HuH-7 (cell line): ENCODE measurements at regions not wholly inside any gene's neighbourhood (a gene's known extent, or its start where the extent isn't known, plus 50 kb on each side); places are given as distances from the start of the nearest gene placed in this dataset.
"Not testable (repeated sequence)": the region's sequence is repeated elsewhere in the genome, so short reads cannot be mapped to it uniquely, and the experiment has no call there.

ENCODE experiments used
- DNase-seq: peaks from one replicate; pipeline ENCODE4 v3.0.0; 2011; ENCODE audit warnings: low spot score

DNA sequence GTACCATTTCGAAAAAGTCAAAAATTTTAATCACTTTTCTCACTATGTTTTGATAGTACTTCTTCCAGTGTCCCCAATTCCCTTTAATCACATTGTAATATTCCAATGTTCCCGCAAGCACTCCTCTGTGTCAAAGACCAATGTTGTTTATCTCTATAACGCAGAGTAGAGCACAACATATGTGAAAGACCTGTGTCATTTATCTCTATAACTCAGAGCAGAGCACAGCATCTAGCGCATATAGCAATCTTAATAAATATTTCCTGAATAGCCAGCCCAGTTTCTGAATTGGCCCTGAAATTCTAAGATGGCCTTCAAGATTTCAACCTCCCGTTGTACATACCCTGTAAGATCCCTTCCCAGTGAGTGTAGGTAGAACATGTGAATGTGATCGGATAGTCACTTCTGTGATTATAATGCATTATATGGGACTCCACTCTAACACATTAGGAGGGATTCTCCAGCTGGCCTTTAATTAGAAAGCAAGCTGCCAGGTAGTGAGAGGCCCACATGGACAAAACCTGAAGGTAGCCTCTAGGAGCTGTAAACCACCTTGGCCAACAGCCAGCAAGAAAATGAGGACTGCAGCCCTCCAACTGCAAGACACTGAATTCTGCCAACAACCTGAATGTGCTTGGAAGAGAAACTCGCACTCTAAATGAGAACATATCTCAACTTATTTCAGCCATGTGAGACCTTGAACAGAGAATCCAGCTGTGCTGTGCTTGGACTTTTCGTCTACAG lies 238.8 kb upstream of the SYT10 start:
- no peak for DNase-seq

DNA sequence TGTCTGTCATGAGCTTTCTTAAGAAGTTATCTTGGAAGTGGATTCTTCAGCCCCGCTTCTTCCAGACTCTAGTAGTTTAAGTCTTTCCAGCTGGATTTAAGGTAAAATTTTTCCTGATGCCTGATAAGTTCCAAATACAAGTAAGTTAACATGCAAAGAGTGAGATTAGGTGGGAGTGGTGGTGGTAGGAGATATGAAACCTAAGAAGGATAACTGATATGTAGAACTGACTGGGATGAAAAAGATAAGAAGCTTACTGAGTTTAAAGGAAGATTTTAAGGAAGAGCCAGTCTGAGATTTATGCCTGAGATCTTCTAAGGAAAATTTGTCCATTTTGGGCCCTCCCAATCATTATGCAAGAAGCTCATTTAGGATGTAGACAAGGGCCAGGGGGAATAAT lies 250.9 kb upstream of the SYT10 start:
- DNase-seq: no peak

DNA sequence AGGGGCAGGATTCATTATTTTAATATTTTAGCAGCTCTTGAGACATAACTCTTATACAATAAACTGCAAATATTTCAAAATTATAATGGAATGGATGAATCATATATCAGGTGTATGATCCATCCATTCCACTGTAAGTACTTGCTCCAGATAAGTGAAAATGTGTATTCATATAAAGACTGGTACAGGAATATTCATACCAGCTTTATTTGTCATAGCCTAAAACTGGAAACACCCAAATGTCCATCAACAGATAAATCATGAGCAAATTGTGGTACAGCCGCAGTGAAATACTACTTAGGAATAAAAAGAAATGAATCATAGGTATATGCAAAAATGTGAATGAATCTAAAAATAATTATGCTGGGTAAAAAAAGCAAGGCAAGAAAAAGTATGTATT lies 263.6 kb upstream of the SYT10 start:
- DNase-seq: no peak

DNA sequence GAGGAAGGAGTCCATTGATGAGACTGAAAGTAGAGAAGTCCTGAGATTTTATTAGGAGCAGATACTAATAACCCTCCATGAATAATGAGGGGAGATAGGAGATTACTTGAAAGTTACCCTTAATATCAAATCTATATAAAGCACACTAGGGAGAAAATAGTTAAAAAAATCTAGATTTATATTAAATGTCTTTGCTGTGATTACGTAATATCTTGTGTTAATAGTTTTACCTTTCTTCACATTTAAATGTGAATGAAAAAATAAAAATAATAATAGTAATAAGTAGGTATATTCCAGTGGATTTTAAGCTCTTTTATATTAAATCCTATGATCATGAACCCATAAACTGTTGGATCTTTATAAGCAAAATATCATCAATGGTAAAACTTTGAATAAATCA lies 267.3 kb upstream of the SYT10 start:
- DNase-seq: no peak

DNA sequence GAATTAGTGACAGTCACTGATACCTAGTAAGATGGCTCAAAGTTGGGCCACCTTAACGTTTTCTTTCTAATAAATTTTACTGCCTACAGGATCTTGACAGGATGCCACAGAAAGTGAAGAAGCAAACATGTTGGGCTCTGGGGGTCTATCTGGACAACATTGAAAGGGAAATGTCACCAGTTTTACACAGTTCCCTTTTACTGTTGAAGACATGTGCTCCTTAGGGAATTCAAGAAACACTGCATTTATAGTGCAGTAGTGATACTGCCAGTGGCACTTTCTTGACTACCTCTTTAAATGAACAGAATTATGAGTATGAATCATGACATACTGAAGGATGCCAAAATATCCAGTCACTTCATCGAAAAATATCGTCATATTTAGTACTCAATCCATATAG lies 269.3 kb upstream of the SYT10 start:
- DNase-seq: no peak

DNA sequence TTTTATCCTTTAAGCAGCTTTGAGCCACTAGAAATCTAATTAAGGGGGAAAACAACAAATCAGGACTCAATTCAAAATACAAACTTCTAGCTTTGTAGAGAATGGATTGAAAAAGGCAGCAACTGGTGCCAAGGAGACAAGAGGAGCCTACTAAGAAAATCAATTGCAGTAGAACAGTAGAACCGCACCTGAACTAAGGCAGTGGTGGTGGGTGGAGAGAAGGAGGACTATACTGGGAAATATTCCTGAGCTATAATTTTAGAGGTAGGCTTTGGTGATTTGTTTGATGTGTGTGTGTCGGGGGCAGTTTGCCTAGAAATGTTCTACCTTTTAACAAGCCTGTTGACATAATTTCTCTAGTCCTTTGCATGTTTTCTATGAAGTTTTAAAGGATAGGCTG lies 270.9 kb upstream of the SYT10 start:
- no peak for DNase-seq

DNA sequence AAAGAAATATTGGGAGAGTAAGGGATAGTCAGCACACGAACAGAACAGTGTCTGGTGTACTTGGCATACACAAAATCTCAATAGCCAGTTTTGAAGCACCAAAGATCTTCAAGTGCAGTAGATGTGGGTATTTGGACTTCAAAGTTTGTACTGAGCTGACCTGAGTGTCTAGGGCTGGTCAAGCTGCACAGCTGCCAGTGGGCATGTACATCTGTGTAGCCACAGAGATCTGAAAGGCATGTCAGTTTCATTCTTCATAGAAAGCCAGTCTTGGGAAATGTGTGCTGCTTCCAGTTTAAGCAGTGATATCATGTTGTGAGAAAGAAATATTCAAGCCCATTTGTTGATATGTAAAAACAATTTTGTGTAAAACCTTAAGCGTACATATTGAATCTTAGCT lies 279.0 kb upstream of the SYT10 start:
- DNase-seq: no peak

DNA sequence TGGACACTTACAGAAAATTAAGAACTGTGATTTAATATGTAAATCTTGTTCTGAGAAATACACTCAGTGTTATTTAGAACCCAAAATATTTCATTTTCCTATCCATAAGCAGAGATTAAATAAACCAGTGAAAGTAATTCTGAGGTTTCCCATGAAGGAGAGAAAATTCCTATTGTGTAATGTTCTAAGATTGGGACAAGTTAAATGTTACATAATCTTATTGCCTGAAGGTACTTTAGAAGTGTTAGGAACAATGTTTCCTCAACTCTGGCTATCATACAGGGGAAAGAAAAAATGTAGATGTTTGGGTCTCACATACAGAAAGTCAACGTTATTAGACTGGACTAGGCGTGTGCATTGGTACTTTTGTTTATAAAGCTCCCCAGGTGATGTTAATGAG lies 281.9 kb upstream of the SYT10 start:
- DNase-seq: no peak

DNA sequence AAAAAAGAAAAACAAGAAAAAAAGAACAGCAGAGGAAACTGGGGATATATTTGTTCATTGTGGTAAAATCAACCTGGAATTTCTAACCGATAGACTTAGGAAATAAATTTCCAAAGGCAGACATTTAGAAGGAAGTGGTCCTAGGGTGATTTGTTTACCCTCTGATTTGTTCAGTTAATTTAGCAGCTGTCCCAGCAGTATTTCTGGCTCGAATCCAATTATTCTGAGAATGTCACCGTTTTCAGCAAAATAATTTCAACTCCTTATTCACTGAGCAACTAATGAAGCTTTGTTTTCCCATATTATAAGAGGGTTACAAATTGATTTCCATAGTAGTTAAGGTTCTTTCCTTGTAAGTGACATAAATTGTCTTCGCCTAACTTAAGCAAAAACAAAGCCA lies 285.2 kb upstream of the SYT10 start:
- DNase-seq: no peak

DNA sequence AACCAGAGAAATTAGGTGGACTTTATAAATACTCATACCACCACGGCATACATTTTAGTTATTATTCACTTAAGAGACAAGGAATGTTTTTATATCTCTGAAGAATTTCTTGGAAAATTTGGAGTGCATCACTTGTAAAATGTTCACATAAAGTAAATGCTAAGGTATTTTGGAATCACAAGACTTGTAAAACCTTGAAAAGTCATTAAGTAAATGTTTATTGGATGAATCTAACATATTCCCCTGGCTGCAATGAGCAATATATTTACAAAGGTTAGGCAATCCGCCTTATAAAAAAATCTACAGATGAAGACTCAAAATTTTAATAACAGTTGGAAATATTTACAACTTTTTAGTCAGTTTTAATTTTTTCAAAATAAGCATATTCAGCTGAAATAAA lies 287.4 kb upstream of the ALG10 start:
- DNase-seq: no peak

DNA sequence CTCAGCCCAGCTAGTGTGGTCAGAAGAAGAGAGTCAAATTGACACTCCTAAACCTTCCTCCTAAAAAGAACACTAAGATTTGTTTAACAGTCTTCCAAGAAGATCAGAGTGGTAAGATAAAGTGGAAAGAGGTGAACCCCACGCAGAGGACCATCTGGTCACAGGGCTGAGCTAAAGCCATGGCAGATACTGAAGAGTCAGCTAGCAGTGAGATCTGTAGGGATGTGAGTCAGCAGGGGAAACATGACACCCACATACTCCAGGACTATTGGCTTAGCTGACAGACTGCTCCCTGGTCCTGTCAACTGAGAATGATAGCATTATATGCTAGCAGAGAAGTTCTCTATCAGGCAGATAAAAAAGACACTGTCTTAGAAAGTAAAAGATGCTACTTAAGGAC lies 269.4 kb upstream of the ALG10 start:
- DNase-seq: no peak

DNA sequence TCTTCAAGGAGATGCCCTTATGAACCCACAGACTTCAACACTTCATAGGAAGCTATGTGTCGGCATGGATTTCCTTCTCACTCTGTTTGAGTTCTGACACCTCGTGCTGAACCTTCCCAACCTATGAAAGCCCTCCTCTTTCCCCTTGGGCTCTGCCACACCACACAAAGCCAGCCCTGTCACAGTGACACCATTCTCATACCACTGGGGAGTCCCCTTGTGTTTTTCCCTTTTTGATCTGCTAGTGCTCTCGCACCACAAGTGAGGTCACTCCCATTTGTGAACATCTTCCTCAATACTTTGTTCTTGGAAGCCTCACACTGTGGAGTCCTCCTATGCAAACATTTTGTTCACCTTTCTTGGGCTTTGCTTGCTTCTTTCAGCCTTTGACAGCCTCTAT lies 264.6 kb upstream of the ALG10 start:
- no peak for DNase-seq

DNA sequence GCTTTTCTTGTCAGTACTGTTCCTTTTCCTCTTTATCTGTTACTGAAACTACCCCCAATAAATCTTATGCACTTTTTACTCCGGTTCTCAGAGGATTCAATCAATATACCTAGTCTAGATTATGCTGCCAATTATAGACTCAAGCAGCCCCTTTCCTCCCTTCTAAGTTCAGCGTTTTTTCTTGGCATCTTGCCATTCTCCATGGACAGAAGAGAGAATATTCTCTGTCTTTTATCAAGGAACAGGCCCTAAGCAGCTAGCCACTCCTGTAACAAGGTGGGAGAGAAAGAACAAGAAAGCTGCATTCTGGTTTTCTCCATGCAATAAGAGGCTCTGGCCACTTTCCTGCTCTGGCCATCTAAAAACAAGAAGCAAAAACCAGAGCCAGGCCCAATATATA lies 263.0 kb upstream of the ALG10 start:
- DNase-seq: no peak

DNA sequence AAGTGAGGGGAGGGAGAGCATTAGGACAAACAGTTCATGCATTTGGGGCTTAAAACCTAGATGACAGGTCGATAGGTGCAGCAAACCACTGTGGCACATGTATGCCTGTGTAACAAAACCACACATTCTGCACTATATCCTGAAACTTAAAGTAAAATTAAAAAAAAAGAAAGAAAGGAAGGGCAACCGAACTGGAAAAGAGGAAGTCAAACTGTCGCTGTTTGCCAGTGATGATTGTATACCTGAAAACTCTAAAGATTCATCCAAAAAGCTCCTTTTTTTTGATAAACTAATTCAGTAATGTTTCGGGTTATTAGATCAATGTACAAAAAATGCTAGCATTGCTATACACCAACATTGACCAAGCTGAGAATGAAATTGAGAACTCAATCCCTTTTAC lies 259.0 kb upstream of the ALG10 start:
- no peak for DNase-seq

DNA sequence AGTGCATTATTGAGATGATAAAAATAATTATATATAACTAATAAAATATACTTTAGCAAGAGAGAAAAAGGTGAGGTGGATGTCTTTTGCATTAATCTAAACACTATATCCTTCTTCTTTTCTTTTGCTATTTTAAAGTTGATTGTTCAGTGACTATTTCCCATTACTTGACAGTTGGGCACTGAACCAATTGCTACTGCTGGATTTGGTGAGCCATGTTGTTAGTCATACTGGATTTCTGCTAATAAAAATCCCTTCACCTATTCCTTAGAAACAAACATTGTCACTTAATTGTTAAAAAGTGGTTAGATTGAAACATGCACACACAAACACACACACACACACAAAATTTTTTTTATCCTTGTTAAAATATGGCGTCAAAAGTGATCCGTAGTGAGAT lies 251.6 kb upstream of the ALG10 start:
- DNase-seq: no peak

DNA sequence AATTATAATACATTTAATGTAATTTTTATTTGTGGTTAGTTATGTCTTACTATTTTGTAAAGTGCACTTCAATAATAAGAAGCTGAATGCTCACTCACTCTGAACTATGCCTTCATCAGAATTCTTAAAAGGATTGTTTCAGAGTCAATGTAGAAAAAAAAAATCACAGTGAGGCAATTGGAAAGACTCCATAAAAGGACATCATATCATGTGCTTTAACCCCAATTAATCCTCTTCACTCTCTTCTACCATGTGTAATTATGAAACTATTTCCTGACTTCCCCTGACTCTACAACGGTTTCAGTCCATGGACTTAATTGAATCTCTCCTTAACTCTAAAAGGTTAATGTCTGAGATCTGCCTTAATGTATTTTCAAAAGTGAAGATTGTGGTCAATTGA lies 250.4 kb upstream of the ALG10 start:
- no peak for DNase-seq

DNA sequence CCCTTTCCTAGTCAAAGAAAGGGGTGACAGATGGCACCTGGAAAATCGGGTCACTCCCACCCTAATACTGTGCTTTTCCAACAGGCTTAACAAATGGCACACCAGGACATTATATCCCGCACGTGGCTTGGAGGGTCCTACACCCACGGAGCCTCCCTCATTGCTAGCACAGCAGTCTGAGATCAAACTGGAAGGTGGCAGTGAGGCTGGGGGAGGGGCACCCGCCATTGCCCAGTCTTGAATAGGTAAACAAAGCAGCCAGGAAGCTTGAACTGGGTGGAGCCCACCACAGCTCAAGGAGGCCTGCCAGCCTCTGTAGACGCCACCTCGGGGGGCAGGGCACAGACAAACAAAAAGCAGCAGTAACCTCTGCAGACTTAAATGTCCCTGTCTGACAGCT lies 249.2 kb upstream of the ALG10 start:
- DNase-seq: not testable (repeated sequence)

DNA sequence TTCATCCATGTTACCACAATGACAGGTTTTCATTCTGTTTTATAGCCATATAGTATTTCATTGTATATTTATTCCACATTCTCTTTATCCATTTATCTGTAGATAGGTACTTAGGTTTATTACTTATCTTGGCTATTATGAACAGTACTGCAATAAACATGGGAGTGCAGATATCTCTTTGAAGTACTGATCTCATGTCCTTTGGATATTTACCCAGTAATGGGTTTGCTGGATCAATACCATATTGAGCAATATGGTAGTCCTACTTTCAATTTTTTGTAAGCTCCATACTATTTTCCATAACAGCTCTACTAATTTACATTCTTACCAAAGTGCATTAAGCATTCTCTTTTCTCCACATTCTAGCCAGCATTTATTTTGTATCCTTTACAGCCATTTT lies 235.8 kb upstream of the ALG10 start:
- no peak for DNase-seq

DNA sequence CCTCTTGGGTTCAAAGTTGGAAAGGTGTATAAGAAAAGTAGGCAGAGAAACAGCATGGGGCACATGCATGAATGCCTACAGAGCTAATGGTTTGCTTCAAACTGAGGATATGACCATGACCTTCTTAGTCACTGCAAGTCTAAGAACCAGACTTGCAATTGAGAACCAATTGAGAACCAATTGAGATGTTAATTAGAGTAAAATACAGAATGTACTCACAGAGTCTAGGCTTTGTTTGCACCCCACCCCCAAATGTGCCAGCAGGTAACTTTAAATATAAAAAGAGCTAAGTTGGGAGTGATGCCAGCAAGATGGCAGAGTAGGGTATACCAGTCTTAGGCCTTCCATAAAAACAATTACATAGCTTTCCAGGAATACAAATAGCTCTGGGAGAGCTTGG lies 227.3 kb upstream of the ALG10 start:
- DNase-seq: no peak

DNA sequence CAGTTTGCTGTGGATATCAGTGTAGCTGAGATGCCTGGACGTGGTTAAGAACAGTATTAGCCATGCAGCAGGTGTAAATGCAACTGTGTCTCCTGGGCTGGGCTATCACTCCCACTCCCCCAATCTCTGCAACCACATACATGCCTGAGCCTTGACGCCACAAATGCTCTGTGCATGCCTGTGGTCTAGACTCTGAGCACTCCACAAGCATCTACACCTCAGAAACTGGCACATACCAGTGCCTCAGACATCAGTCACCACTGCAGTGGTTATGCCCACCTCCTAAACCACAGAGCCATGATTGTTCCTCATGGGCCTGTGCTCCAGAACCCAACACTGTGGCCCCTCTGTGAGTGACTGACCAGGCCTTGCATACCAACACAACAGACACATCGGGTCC lies 226.8 kb upstream of the ALG10 start:
- DNase-seq: no peak

DNA sequence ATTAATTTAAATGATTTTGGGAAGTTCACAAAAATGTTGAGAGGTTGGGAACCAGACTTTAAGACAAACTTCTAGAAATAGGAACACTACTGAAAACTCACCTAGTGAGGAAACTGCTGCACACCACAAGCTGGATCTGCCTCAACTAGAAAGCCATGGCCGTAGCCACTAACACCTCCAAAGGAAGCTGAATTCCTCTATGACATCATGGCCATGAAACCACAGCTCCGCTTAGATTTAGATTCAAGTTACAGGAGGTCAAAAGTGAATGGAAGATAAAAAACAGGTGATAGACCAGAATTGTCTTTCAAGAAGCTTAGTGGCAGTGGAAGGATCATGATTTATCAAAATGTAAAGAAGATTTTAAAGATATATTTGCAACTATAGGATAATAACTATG lies 208.8 kb upstream of the ALG10 start:
- no peak for DNase-seq

DNA sequence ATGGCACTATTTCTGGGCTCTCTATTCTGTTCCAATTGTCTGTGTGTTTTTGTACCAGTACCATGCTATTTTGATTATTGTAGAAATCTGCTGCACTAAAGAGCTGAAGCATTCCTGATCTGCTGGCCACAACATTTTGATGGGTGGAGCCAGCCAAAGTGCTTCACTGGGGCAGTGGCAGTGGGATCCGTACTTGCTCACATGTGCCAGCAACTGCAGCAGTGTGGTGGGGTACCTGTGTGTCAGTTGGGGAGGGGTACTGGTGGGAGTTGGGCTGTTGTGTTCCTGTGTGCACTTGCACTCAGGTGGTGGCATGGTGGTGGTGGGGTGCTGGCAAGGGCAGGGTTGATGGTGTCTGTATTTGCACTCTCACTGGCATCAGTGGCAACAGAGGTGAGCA lies 204.6 kb upstream of the ALG10 start:
- no peak for DNase-seq

DNA sequence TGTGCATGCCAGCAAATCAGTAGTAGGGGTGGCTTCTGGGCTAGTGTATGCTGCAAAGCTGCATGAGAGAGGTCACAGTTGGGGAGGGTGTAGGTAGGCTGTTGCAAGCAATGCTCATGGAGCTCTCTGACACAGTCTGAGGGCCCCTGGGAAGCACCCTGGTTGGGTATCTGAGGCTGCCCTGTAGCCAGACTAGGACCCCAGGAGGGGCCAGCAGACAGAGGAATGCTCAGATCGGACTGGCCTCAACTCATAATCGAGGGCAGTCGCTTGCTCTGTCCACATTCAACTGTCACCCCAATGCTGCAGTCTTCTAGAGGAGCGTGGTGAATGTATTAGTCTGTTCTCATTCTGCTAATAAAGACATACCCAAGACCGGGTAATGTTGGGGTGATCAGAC lies 204.0 kb upstream of the ALG10 start:
- DNase-seq: no peak

DNA sequence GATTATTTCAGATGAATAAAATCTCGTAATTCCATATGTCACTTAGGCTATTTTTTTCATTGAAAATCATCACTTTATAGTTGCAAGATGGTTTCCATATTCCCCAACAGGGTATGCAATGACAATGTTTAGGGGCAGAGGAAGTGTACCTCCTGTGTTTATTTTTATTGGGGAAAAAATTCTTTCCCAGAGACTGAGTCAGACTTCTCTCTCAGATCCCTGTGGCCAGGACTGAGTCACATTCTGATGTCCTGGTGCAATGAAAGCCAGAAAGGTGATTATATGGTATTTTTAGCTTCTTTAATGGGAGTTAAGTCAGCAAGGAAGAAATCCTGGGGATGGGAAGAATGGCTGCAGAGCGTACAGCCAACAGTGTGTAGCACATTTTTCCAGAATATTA lies 196.9 kb upstream of the ALG10 start:
- no peak for DNase-seq
